ENCODE measurements at regions not wholly inside any gene's neighbourhood (a gene's known extent, or its start where the extent isn't known, plus 50 kb on each side); places are given as distances from the start of the nearest gene placed in this dataset.

GRCh38 chr6:82111114-82111513 is 136.4 kb downstream of the IBTK start:
- TF ChIP-seq, protein P1, sequence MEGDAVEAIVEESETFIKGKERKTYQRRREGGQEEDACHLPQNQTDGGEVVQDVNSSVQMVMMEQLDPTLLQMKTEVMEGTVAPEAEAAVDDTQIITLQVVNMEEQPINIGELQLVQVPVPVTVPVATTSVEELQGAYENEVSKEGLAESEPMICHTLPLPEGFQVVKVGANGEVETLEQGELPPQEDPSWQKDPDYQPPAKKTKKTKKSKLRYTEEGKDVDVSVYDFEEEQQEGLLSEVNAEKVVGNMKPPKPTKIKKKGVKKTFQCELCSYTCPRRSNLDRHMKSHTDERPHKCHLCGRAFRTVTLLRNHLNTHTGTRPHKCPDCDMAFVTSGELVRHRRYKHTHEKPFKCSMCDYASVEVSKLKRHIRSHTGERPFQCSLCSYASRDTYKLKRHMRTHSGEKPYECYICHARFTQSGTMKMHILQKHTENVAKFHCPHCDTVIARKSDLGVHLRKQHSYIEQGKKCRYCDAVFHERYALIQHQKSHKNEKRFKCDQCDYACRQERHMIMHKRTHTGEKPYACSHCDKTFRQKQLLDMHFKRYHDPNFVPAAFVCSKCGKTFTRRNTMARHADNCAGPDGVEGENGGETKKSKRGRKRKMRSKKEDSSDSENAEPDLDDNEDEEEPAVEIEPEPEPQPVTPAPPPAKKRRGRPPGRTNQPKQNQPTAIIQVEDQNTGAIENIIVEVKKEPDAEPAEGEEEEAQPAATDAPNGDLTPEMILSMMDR (IDR thresholded peaks at IDR 0.05) = no peak
- no peak for TF ChIP-seq POLR2A (IDR thresholded peaks at IDR 0.05)
